ENCODE measurements at regions not wholly inside any gene's neighbourhood (a gene's known extent, or its start where the extent isn't known, plus 50 kb on each side); places are given as distances from the start of the nearest gene placed in this dataset.

DNA sequence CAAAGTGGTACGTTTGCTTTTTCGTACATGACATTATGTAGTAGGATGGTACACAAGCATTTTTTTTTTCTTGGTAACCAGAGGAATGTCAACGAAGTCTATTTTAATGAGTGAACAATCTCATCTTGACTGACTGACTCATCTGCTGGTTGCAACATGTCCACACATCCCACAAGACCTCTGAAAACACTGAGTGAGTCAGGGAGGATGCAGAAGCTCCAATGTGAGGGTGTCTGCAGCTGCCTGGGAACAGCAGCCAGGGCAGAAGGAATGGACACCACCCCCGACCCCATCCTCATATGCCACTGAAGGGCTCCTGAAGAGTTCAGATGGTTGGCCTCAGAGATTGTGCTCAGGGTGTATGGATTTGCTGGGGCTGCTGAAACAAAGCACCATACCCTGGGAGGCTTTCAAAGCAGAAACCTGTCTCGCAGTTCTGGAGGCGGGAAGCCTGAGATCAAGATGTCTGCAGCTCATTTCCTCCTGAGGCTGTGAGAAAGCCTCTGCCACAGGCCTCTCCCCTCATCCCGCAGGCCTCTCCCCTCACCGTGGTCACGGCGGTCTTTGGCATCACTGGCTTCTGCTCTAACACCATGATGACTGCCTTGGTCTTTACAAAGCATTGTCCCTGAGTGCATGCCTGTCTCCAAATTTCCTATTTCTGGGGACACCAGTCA is 124.6 kb downstream of the LRATD1 start (continued):
- no peak for TF ChIP-seq TCF7L2 (IDR thresholded peaks at IDR 0.05; ENCODE audit: borderline replicate concordance, extremely low read depth, insufficient read depth, insufficient read length)
- TF ChIP-seq RAD21 (IDR thresholded peaks at IDR 0.05; ENCODE audit: low read depth), result no peak
- no peak for TF ChIP-seq SIN3A (IDR thresholded peaks at IDR 0.05; ENCODE audit: low read depth)

DNA sequence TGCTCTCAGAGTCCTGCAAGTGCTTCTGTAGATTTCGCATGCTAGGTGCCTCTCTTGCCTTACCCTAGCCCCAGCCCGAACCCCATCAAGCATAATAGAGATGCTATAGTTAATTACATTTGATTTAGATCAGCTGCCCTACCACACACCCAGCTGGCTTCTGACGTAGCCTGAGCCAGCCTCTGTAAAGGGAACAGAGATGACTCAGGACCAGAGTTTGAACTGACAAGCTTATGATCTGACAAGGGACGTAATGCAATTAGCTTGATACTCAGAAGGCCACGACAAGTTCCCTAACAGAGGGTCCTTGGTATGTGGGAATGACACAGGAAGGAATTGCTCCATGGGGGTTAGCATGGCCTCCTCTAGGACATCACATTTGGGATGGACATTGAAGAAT is 126.6 kb downstream of the LRATD1 start:
- BruUV-seq (replicated peaks), result no TSS peak
- DNase-seq (ENCODE audit: low read depth, low spot score), result no peak
- TF ChIP-seq ZFX (IDR thresholded peaks at IDR 0.05), result no peak
- TF ChIP-seq CEBPB (IDR thresholded peaks at IDR 0.05; ENCODE audit: low read depth), result no peak
- TF ChIP-seq, protein P1, sequence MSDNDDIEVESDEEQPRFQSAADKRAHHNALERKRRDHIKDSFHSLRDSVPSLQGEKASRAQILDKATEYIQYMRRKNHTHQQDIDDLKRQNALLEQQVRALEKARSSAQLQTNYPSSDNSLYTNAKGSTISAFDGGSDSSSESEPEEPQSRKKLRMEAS (IDR thresholded peaks at IDR 0.05), result no peak
- no peak for TF ChIP-seq ELF1 (IDR thresholded peaks at IDR 0.05; ENCODE audit: borderline replicate concordance, low read depth)
- TF ChIP-seq, protein P2, sequence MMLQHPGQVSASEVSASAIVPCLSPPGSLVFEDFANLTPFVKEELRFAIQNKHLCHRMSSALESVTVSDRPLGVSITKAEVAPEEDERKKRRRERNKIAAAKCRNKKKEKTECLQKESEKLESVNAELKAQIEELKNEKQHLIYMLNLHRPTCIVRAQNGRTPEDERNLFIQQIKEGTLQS (IDR thresholded peaks at IDR 0.05), result no peak
- TF ChIP-seq TCF7L2 (IDR thresholded peaks at IDR 0.05; ENCODE audit: borderline replicate concordance, extremely low read depth, insufficient read depth, insufficient read length), result no peak
- TF ChIP-seq, protein P3, sequence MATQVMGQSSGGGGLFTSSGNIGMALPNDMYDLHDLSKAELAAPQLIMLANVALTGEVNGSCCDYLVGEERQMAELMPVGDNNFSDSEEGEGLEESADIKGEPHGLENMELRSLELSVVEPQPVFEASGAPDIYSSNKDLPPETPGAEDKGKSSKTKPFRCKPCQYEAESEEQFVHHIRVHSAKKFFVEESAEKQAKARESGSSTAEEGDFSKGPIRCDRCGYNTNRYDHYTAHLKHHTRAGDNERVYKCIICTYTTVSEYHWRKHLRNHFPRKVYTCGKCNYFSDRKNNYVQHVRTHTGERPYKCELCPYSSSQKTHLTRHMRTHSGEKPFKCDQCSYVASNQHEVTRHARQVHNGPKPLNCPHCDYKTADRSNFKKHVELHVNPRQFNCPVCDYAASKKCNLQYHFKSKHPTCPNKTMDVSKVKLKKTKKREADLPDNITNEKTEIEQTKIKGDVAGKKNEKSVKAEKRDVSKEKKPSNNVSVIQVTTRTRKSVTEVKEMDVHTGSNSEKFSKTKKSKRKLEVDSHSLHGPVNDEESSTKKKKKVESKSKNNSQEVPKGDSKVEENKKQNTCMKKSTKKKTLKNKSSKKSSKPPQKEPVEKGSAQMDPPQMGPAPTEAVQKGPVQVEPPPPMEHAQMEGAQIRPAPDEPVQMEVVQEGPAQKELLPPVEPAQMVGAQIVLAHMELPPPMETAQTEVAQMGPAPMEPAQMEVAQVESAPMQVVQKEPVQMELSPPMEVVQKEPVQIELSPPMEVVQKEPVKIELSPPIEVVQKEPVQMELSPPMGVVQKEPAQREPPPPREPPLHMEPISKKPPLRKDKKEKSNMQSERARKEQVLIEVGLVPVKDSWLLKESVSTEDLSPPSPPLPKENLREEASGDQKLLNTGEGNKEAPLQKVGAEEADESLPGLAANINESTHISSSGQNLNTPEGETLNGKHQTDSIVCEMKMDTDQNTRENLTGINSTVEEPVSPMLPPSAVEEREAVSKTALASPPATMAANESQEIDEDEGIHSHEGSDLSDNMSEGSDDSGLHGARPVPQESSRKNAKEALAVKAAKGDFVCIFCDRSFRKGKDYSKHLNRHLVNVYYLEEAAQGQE (IDR thresholded peaks at IDR 0.05; ENCODE audit: low read depth), result no peak
- no peak for TF ChIP-seq EZH2phosphoT487 (IDR thresholded peaks at IDR 0.05; ENCODE audit: borderline replicate concordance)
- TF ChIP-seq POLR2A (IDR thresholded peaks at IDR 0.05; ENCODE audit: borderline replicate concordance, extremely low read depth, insufficient read depth, insufficient read length), result no peak
- no peak for TF ChIP-seq YY1 (IDR thresholded peaks at IDR 0.05; ENCODE audit: extremely low read depth, insufficient replicate concordance, low read depth, low read length)

More for the DNA sequence above, 126.6 kb downstream of the LRATD1 start:
- H3K4me1 ChIP-seq (ENCODE audit: control insufficient read depth in 1 of 2, insufficient read depth in 2 of 2, low read length in 2 of 2), result no peaks in the 10 kb centered on the region
- H4K20me1 ChIP-seq (ENCODE audit: insufficient read depth), result no peaks in the 10 kb centered on the region
- ATAC-seq, result no peak
- H3K79me2 ChIP-seq (ENCODE audit: insufficient read depth, low read length), result no peaks in the 10 kb centered on the region
- intact Hi-C loops (cut with micrococcal nuclease), result no loop called here
- no peak overlapping the region for H2AFZ ChIP-seq (ENCODE audit: low read depth, low read length, poor library complexity, severe bottlenecking)
- H3K4me3 ChIP-seq (replicated peaks in 1 of 2; ENCODE audit: low read depth in 1 of 2, low read length in 2 of 2), result no peak overlapping the region
- H3K27ac ChIP-seq (ENCODE audit: low read depth, low read length), result no peak overlapping the region
- ChIA-PET CTCF (no interaction called here), RAD21 (ENCODE audit: low non-redundant PET in 1 of 2, low total read pairs in 2 of 2, uncharacterized antibody in 2 of 2, unreplicated experiment in 2 of 2) (no interaction called here), POLR2A (no interaction called here)
- no peaks in the 10 kb centered on the region for H3K36me3 ChIP-seq (ENCODE audit: control insufficient read depth in 1 of 2, insufficient read depth in 2 of 2, low read length in 2 of 2)
- H3K9ac ChIP-seq (ENCODE audit: low read length), result no peak overlapping the region
- no peak overlapping the region for H3K4me2 ChIP-seq (ENCODE audit: low read length)
- H3K9me2 ChIP-seq (ENCODE audit: insufficient read depth), result no peaks in the 10 kb centered on the region
- peaks cover 4% of the 10 kb centered on the region in 2 experiments; a peak in 2 of 4 replicates for H3K9me3 ChIP-seq (ENCODE audit: control insufficient read depth in 1 of 2, insufficient read depth in 1 of 2, low read depth in 1 of 2, low read length in 2 of 2)
- H3K27me3 ChIP-seq (ENCODE audit: insufficient read depth, low read length), result no peaks in the 10 kb centered on the region
